ENCODE measurements at regions not wholly inside any gene's neighbourhood (a gene's known extent, or its start where the extent isn't known, plus 50 kb on each side); places are given as distances from the start of the nearest gene placed in this dataset.
A peak's percentile ranks its signal among the peaks of the same experiment; 100 is the strongest.

DNA sequence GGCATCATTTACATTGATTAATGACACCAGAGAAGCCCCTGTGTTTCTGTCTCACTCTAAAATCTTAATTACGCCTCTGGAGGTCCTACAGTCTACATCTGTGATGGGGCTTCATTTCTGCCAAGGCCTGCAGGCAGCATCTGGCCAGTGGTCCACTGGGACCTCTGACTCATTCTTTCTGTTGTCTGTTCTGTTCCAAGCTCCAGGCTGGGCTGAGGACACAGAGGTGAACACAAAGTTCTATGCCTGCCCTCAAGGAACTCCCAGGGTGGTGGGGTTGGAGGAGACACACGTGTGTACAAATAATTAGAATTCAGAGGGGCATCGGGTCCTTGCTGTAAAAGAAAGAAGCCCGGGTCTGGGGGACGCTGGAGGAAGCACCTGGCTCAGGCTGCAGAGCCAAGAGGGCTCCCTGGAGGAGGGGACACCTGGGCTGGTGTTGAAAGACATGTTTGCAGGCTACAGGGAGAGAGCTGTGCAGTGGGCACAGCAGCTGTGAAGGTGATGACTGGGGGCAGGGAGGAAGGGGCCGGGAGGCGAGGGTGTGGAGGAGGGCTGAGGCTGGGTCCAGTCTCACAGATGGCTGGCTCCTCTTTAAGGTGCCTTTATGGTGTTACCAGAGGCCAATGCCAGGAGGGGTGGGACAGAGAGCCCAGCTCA lies 103.3 kb upstream of the PRR23E start:
- DNase-seq (ENCODE audit: low spot score) = peak; percentile 52

DNA sequence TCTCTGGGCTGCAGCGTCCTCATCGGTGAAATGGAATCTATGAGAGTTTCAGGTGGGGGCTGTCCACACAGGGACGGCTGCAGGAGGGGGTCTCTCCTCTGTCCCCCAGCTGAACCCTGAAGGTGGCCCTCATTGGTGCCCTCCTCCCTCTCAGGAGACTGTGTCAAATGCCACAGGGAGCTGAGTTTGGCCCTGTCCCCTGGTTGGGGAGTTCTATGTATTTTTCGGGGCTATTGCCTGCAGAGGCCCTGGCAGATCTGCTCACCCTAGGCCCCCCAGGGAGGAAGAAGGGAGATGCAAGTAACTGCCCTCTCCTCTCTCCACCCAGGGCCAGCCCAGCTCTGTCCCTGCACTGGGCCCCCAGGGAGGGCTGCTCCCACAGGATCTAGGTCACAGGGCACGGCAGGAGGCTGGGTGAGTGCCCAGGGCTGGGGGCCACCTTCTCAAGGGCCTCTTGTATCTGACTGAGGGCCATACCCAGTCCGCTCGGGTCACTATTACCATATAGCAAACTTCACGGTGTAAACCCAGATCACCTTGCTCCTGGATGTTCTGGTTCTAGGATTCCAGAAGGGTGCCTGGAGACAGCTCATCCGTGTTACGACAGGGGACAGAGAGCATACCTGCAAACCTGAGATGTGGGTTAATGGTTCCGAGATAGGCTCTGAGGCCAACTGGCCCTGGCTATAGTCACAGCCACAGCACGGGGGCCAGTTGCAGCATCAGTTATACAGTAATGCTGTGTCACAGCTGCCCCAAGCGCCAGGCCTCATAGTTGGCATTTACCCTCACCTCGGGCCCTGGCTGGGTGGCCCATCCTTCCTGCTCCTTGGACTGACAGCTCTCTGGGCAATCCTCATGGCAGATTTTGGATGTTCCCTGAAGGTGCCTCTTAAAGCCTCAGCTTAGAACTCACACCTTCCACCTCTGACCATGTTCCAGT lies 102.4 kb upstream of the PRR23E start:
- DNase-seq (ENCODE audit: low spot score) = no peak

GRCh38 chr3:127091376-127091775 lies 101.6 kb upstream of the PRR23E start:
- no peak for DNase-seq (ENCODE audit: low spot score)

DNA sequence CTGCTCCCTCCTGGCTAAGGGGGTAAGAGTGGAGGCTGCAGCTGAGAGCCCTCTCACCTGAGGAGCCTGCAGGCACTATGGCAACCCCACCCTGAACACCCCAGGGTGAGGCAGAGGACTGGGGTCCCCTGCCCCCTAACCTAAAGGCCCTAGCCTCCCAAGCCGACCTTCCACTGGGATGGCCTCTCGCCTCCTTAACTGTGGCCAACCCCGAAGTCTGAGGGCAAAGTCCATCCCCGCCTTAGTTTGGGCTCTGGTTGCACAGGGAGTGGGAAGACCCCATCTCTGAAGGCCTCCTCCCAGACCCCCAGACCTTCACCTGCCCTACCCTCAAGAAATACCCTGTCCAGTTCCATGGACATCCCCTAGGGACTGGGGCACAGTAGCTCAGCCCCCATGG lies 100.6 kb upstream of the PRR23E start:
- no peak for DNase-seq (ENCODE audit: low spot score)

DNA sequence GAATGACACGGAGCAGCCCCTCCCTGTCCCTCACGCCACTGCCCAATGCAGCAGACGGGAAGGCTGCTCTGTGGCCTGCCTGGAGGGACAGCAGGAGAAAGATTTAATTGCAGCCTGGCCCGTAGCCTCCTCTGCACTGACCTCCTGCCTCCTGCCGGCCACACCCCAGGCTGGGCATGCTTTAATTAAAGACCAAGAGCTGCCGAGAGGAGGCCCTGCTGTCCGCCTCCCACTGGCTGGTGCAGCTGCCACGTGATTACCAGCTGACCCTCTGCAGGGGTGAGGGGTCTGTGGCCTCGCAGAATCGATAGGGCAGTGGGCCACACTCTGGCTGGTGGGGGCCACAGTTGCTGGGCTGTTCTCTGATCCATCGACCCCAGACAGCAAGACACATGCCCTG lies 100.2 kb upstream of the PRR23E start:
- no peak for DNase-seq (ENCODE audit: low spot score)

GRCh38 chr3:127093312-127093711 lies 99.6 kb upstream of the PRR23E start:
- DNase-seq (ENCODE audit: low spot score) = no peak

- no peak for DNase-seq (ENCODE audit: low spot score)
Measured at GRCh38 chr3:127095774-127096173, 97.2 kb upstream of the PRR23E start.

- DNase-seq (ENCODE audit: low spot score) = no peak
Measured at GRCh38 chr3:127096256-127097071, 96.5 kb upstream of the PRR23E start.

GRCh38 chr3:127097072-127097405 lies 95.9 kb upstream of the PRR23E start:
- DNase-seq (ENCODE audit: low spot score) = no peak

GRCh38 chr3:127097481-127097880 lies 95.5 kb upstream of the PRR23E start:
- DNase-seq (ENCODE audit: low spot score) = no peak

GRCh38 chr3:127099982-127100381 lies 92.9 kb upstream of the PRR23E start:
- DNase-seq (ENCODE audit: low spot score) = no peak

GRCh38 chr3:127100459-127101410 lies 92.2 kb upstream of the PRR23E start:
- DNase-seq (ENCODE audit: low spot score) = no peak

DNA sequence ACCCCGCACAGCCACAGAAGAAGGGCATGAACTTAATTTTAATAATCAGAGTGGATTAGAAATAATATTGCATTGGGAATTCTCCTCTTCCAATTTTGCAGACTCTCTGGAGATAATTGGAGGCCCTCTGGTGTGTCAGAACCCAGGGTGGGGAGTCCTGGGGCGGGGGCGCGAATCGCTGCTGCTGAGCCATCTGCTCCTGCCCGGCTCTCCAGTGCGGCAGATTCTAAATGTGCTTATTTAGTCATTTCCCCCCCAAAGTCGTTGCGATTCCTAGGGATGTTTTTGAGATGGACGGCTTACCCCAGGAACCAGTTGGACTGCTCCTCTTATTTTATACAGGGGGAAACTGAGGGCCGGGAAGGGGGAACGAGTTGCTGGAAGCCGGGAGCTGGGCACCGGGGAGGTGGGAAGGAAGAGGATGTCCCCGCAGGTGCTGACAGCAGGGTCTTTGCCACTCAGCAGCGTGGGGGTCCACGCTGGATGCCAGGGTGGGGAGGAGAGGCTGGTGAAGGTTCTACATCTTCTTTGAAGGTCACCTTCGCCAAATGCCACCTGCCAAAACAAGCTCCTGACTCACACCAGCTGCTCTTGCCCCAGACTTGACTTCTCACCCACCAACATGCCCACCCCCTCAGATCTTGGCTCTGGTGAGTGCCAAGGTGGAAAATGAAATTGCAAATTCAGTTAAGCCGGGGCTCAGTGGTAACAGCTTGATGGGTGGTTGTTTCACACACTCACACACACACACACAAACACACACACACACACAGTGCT lies 91.3 kb upstream of the PRR23E start:
- no peak for DNase-seq (ENCODE audit: low spot score)

DNA sequence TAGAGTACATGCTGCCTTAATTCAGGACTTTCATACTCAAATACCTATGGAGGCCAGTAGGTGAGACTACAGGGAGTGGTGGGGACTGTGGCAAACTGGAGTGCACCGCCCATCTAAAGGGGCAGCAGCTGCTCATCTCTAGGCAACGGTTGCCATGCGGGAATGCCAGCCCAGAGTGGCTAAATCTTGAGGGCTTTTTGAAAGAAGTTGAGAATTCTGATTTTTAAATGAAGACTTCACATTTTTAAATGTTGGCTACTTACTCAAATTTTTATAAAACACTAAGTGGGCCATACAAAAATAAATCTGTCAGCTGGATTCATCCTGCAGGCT lies 90.8 kb upstream of the PRR23E start:
- DNase-seq (ENCODE audit: low spot score) = no peak

DNA sequence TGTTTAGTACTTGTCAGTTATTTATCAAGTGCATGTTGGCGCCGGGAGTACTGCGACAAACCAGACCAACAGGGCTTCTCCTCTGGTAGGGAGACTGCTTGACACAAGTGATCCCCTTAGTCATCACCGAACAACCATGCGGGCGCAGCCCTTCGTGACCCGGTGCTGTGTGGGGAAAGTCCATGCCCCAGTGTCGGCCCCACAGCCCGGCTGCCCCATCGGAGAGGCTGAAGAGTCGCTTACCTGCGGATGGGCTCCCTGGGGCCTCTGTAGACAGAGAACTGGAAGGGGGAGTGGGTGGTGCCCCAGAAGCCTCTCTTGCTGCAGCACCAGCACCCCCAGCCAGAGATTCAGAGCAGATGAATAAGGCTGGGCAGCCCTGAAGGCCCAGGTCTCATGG lies 90.3 kb upstream of the PRR23E start:
- DNase-seq (ENCODE audit: low spot score) = no peak

GRCh38 chr3:127103080-127103479 lies 89.9 kb upstream of the PRR23E start:
- DNase-seq (ENCODE audit: low spot score) = no peak

DNA sequence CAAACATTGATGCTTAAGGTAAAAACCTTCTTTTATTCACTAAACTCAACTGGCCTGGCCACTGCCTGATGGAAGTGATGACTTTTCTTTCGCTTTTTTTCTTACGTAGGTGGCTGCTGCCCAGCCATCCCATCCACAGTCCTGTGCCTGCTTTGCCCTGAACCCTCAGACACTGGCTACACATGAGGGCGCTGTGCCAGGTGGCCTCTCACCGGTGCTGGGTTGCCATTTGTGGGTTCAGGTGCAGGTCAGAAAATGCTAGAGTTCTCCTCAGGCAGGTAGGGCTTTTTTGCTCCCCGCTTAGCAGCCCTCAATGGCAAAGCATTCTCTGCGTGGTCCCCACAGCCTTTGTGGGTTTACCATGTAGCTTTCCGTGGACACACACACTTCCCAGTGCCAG lies 88.3 kb upstream of the PRR23E start:
- no peak for DNase-seq (ENCODE audit: low spot score)

DNA sequence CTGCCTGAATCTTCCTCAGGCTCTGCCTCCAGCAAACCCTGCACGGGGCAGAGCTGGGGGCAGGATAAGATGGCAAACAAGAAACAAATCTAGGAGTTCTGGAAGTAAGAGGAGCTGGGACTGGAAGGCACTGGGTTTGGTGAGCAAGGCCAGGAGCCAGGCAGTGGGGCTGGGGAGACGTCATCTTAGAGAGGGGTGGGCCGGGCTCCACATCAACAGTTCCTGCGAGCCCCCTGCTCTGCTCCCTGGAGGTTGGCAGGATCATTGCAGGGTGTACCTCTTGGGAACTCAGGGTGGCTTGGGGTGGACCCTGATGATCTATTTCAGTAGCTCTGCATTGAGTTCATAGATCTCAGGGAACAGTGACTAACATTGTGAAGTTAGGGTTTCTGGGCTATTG lies 87.3 kb upstream of the PRR23E start:
- DNase-seq (ENCODE audit: low spot score) = no peak

GRCh38 chr3:127106053-127106452 lies 86.9 kb upstream of the PRR23E start:
- DNase-seq (ENCODE audit: low spot score) = no peak

GRCh38 chr3:127106456-127106855 lies 86.5 kb upstream of the PRR23E start:
- DNase-seq (ENCODE audit: low spot score) = no peak

DNA sequence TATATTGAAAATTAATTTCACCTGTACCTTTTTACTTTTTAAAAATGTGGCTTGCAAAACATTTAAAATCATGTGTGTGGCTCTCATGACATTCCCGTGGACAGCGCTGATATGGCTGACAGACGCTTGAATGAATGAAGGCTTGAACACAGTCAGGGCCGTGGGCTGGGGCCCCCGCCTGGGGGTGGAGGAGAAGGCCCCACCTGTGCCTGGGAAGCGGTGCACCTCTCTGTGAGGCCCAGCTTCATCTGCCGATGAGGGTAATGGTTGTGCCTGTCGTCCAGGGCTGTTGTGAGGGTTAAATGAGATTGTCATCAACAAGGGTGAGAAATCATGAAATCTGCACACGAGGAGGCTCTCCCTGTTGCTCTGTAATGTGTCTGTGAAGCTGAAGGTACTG lies 85.9 kb upstream of the PRR23E start:
- DNase-seq (ENCODE audit: low spot score) = no peak
